Epithelial cell of esophagus (primary cell): ENCODE measurements at regions not wholly inside any gene's neighbourhood (a gene's known extent, or its start where the extent isn't known, plus 50 kb on each side); places are given as distances from the start of the nearest gene placed in this dataset.

ENCODE experiments used
- DNase-seq: peaks from one replicate; pipeline ENCODE4 v3.0.0; 2010; ENCODE audit warnings: low read depth
- H3K4me3 ChIP-seq: 2 replicates; pipeline ENCODE4 v1.5.1; 2011; ENCODE audit warnings: mild to moderate bottlenecking, low read length, control low read depth
- CTCF ChIP-seq: IDR thresholded peaks from 2 replicates; pipeline ENCODE4 v1.5.1; 2011; ENCODE audit warnings: low read depth, mild to moderate bottlenecking, low read length, control low read depth, inconsistent platforms; ENCODE audit not compliant: insufficient read depth; ENCODE audit errors: missing control alignments

- no peak for TF ChIP-seq CTCF
- no peak for DNase-seq
- H3K4me3 ChIP-seq, result no peak overlapping the region
Observed at GRCh38 chr4:182150645-182151044, 92.6 kb upstream of the TENM3 start.

- DNase-seq, result no peak
- TF ChIP-seq CTCF, result no peak
- no peak overlapping the region for H3K4me3 ChIP-seq
Observed at GRCh38 chr4:182155806-182156205, 87.4 kb upstream of the TENM3 start.

- no peak for TF ChIP-seq CTCF
- no peak overlapping the region for H3K4me3 ChIP-seq
- no peak for DNase-seq
Observed at GRCh38 chr4:182163180-182163579, 80.0 kb upstream of the TENM3 start.

- no peak for TF ChIP-seq CTCF
- no peak for DNase-seq
Observed at GRCh38 chr4:182169572-182169971, 73.6 kb upstream of the TENM3 start.

GRCh38 chr4:182169987-182170386 is 73.2 kb upstream of the TENM3 start:
- TF ChIP-seq CTCF, result no peak
- peak; percentile 53 for DNase-seq

More at GRCh38 chr4:182169572-182169971, 73.6 kb upstream of the TENM3 start:
- no peak overlapping the region for H3K4me3 ChIP-seq

GRCh38 chr4:182170417-182170935 is 72.7 kb upstream of the TENM3 start:
- no peak overlapping the region for H3K4me3 ChIP-seq
- no peak for DNase-seq
- no peak for TF ChIP-seq CTCF

More at GRCh38 chr4:182169987-182170386, 73.2 kb upstream of the TENM3 start:
- H3K4me3 ChIP-seq, result no peak overlapping the region

- no peak for TF ChIP-seq CTCF
- DNase-seq, result no peak
- no peak overlapping the region for H3K4me3 ChIP-seq
Observed at GRCh38 chr4:182174979-182175378, 68.2 kb upstream of the TENM3 start.
